ENCODE measurements at regions not wholly inside any gene's neighbourhood (a gene's known extent, or its start where the extent isn't known, plus 50 kb on each side); places are given as distances from the start of the nearest gene placed in this dataset.

DNA sequence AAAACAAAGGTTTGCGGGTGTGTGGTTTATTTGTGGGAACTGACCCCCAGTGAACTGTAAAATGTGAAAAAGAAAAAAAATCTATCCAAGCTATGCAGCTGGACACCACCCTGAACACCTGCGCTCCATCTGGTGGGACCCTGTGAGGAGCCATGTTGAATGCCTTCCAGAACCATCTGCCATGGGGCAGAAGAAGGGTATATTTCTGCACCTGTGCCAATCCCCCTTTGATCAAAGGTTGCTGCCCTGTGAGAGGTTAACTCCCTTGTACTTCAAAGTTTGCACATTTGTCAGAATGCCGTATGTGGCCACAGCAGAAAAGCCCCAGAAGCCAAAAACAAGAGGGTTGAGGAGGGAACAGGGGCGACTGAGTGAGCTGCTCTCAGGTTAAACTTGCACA is 148.5 kb upstream of the ALDH1B1 start:
- peaks cover 2 to 6% of the 10 kb centered on the region in 2 experiments; a peak in 1 of 4 replicates for H3K9me3 ChIP-seq (ENCODE audit: insufficient read depth in 2 of 2, low read depth in 1 of 2, low read length in 1 of 2)
- ChIA-PET CTCF (ENCODE audit: partially characterized antibody) (interaction anchor here (0.7 to 1.3 kb wide), 2 partner anchors 9 to 84 kb away, joined by 3 to 4 read pairs; no protein-coding TSS in a partner anchor), POLR2A (ENCODE audit: partially characterized antibody) (no interaction called here)
- DNase-seq (ENCODE audit: low read depth in 1 of 2, low spot score in 2 of 2) (peak in 1 of 2 experiments; percentile 14), FAIRE-seq (no peak)
- H3K14ac ChIP-seq (ENCODE audit: insufficient read length): no peak overlapping the region
- no peaks in the 10 kb centered on the region for H3K79me1 ChIP-seq (ENCODE audit: low read depth, low read length)
- H3K4me1 ChIP-seq (replicated peaks in 1 of 4; ENCODE audit: control insufficient read depth in 3 of 4, insufficient read depth in 4 of 4, low read length in 3 of 4): no peaks in the 10 kb centered on the region
- H2BK120ac ChIP-seq (replicated peaks; ENCODE audit: low read depth, low read length): no peak overlapping the region
- no peak overlapping the region for H3K4me2 ChIP-seq (ENCODE audit: insufficient read depth in 1 of 2, low read depth in 2 of 2, low read length in 2 of 2)
- no peak overlapping the region for H3K9ac ChIP-seq (replicated peaks in 1 of 4; ENCODE audit: extremely low read depth in 1 of 4, low read depth in 3 of 4, low read length in 3 of 4)
- TF ChIP-seq YY1 (IDR thresholded peaks at IDR 0.05; ENCODE audit: low read depth, low read length): no peak
- TF ChIP-seq EGR1 (IDR thresholded peaks at IDR 0.05; ENCODE audit: borderline replicate concordance, low read depth, low read length): no peak
- no peak for TF ChIP-seq JUND (IDR thresholded peaks at IDR 0.05; ENCODE audit: low read length)
- no peak for TF ChIP-seq FOSL1 (IDR thresholded peaks at IDR 0.05; ENCODE audit: insufficient read depth, low read depth, low read length)
- TF ChIP-seq, protein P1, sequence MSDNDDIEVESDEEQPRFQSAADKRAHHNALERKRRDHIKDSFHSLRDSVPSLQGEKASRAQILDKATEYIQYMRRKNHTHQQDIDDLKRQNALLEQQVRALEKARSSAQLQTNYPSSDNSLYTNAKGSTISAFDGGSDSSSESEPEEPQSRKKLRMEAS (IDR thresholded peaks at IDR 0.05): no peak
- no peak for TF ChIP-seq RAD21 (IDR thresholded peaks at IDR 0.05 in 1 of 2, conservative IDR thresholded peaks at IDR 0.05 in 1 of 2; ENCODE audit: low read depth in 2 of 2, low read length in 2 of 2)
- no peak for TF ChIP-seq SRF (IDR thresholded peaks at IDR 0.05; ENCODE audit: low read depth, low read length)
- TF ChIP-seq SP4 (IDR thresholded peaks at IDR 0.05; ENCODE audit: low read length): no peak
- no peak for TF ChIP-seq POU5F1 (IDR thresholded peaks at IDR 0.05; ENCODE audit: low read depth, low read length)
- no peak for TF ChIP-seq SP1 (IDR thresholded peaks at IDR 0.05; ENCODE audit: low read depth, low read length)
- no peak for TF ChIP-seq GTF2F1 (IDR thresholded peaks at IDR 0.05; ENCODE audit: borderline replicate concordance, low read depth, low read length)
- no peak for TF ChIP-seq GABPA (IDR thresholded peaks at IDR 0.05; ENCODE audit: borderline replicate concordance, insufficient read depth, low read length)
- H2BK5ac ChIP-seq (ENCODE audit: low read depth, low read length): no peak overlapping the region
- no peaks in the 10 kb centered on the region for H3K36me3 ChIP-seq (ENCODE audit: control insufficient read depth in 2 of 4, insufficient read depth in 4 of 4, low read length in 3 of 4)
- no peak overlapping the region for H4K91ac ChIP-seq (replicated peaks; ENCODE audit: insufficient read length, low read length)
- H3K27ac ChIP-seq (ENCODE audit: low read depth, low read length): no peak overlapping the region
- no peak overlapping the region for H4K5ac ChIP-seq (ENCODE audit: insufficient read length, low read depth, low read length)
- no peaks in the 10 kb centered on the region for H3K27me3 ChIP-seq (replicated peaks in 1 of 4; ENCODE audit: control insufficient read depth in 3 of 4, extremely low read depth in 1 of 4, insufficient read depth in 3 of 4, low read length in 3 of 4)
- H4K8ac ChIP-seq (ENCODE audit: extremely low read depth, insufficient read depth, low read length): no peak overlapping the region
- H3K4ac ChIP-seq (replicated peaks; ENCODE audit: insufficient read length, low read depth, low read length): no peak overlapping the region
- H2BK15ac ChIP-seq (ENCODE audit: low read length): no peak overlapping the region
- H3K23me2 ChIP-seq (ENCODE audit: low read depth, low read length): no peaks in the 10 kb centered on the region
- H3K56ac ChIP-seq (replicated peaks; ENCODE audit: insufficient read length, low read depth, low read length): no peak overlapping the region
- no peaks in the 10 kb centered on the region for H4K20me1 ChIP-seq (replicated peaks in 1 of 2; ENCODE audit: control insufficient read depth in 1 of 2, insufficient read depth in 2 of 2, low read length in 2 of 2)
- H2AFZ ChIP-seq (ENCODE audit: low read length): no peak overlapping the region
- H3K18ac ChIP-seq (ENCODE audit: extremely low read depth, low read length): no peak overlapping the region
- no peak overlapping the region for H2BK12ac ChIP-seq (ENCODE audit: low read depth, low read length)
- H3K23ac ChIP-seq (ENCODE audit: insufficient read length): no peak overlapping the region
- H3K79me2 ChIP-seq (ENCODE audit: control insufficient read depth in 1 of 2, insufficient read depth in 2 of 2, low read length in 2 of 2): no peaks in the 10 kb centered on the region; a peak in 1 of 4 replicates
- no peak overlapping the region for H2AK5ac ChIP-seq (ENCODE audit: low read depth, low read length)
- H2BK20ac ChIP-seq (ENCODE audit: low read length): no peak overlapping the region
- H3K4me3 ChIP-seq (ENCODE audit: extremely low read depth in 1 of 4, insufficient read depth in 2 of 4, low read depth in 3 of 4, low read length in 4 of 4): no peak overlapping the region
- 86% methylated on average over 4 of the region's 4 CpGs; no CpG with 5 or more reads in 1 of the 2 experiments for WGBS, 2 experiments (ENCODE audit: extremely low coverage in 1 of 2, insufficient coverage in 1 of 2, insufficient read length in 1 of 2, insufficient replicate concordance in 2 of 2, low coverage in 1 of 2, low lambda C conversion rate in 2 of 2, missing lambda C conversion rate in 1 of 2)

All from H1 (cell line).